ENCODE measurements at regions not wholly inside any gene's neighbourhood (a gene's known extent, or its start where the extent isn't known, plus 50 kb on each side); places are given as distances from the start of the nearest gene placed in this dataset.
"Not testable (repeated sequence)": the region's sequence is repeated elsewhere in the genome, so short reads cannot be mapped to it uniquely, and the experiment has no call there.

- Histone ChIP-seq H3K4me1 (ENCODE audit: control insufficient read depth, extremely low read depth, insufficient read depth, low read length) (no peaks in the 10 kb centered on the region), H3K36me3 (ENCODE audit: control insufficient read depth in 2 of 2, extremely low read depth in 1 of 2, insufficient read depth in 2 of 2, low read length in 2 of 2) (no peaks in the 10 kb centered on the region), H3K4me3 (ENCODE audit: control insufficient read depth in 2 of 3, extremely low read depth in 1 of 3, insufficient read depth in 2 of 3, low read depth in 1 of 3, low read length in 3 of 3) (no peak overlapping the region), H3K9me3 (ENCODE audit: control insufficient read depth, low read depth, low read length) (no peaks in the 10 kb centered on the region), H3K9ac (ENCODE audit: control insufficient read depth, extremely low read depth, insufficient read depth, low read length) (no peak overlapping the region), H4K20me1 (ENCODE audit: control insufficient read depth, extremely low read depth, insufficient read depth, low read length) (no peaks in the 10 kb centered on the region), H2AFZ (ENCODE audit: control insufficient read depth, low read length) (no peak overlapping the region), H3K4me2 (ENCODE audit: control insufficient read depth, extremely low read depth, insufficient read depth, low read depth, low read length) (no peak overlapping the region), H3K27ac (ENCODE audit: control insufficient read depth, insufficient read depth, low read length) (no peak overlapping the region), H3K79me2 (ENCODE audit: control insufficient read depth, insufficient read depth, low read length) (no peaks in the 10 kb centered on the region), H3K9me1 (ENCODE audit: control insufficient read depth, extremely low read depth, insufficient read depth, low read length) (no peaks in the 10 kb centered on the region), H3K27me3 (ENCODE audit: control insufficient read depth, extremely low read depth, insufficient read depth, low read length) (no peaks in the 10 kb centered on the region)
- no peak for DNase-seq (ENCODE audit: low read depth, low spot score)
- dilution Hi-C loops (cut with MboI; ENCODE audit: extremely low pct_ligation_motif_present, low sequenced_read_pairs), result no loop called here
- TF ChIP-seq CTCF (optimal IDR thresholded peaks at IDR 0.05 in 1 of 3, IDR thresholded peaks at IDR 0.05 in 1 of 3, conservative IDR thresholded peaks at IDR 0.05 in 1 of 3; ENCODE audit: extremely low read depth in 1 of 3, insufficient read depth in 2 of 3, low read length in 3 of 3), result no peak
- no peak for TF ChIP-seq EZH2 (IDR thresholded peaks at IDR 0.05; ENCODE audit: low read length)
- FAIRE-seq, result no peak
Measured at GRCh38 chr4:75398501-75398900, 115.7 kb downstream of the RCHY1 start.

GRCh38 chr4:75391489-75392166, 122.6 kb downstream of the RCHY1 start:
- no peak overlapping the region for H3K4me2 ChIP-seq (ENCODE audit: control insufficient read depth, extremely low read depth, insufficient read depth, low read depth, low read length)
- H4K20me1 ChIP-seq (ENCODE audit: control insufficient read depth, extremely low read depth, insufficient read depth, low read length), result no peaks in the 10 kb centered on the region
- no peaks in the 10 kb centered on the region for H3K36me3 ChIP-seq (ENCODE audit: control insufficient read depth in 2 of 2, extremely low read depth in 1 of 2, insufficient read depth in 2 of 2, low read length in 2 of 2)
- H3K4me1 ChIP-seq (ENCODE audit: control insufficient read depth, extremely low read depth, insufficient read depth, low read length), result no peaks in the 10 kb centered on the region
- no peak overlapping the region for H3K9ac ChIP-seq (ENCODE audit: control insufficient read depth, extremely low read depth, insufficient read depth, low read length)
- DNase-seq (ENCODE audit: low read depth, low spot score) (no peak), FAIRE-seq (no peak)
- no peak overlapping the region for H2AFZ ChIP-seq (ENCODE audit: control insufficient read depth, low read length)
- no peaks in the 10 kb centered on the region for H3K79me2 ChIP-seq (ENCODE audit: control insufficient read depth, insufficient read depth, low read length)
- dilution Hi-C loops (cut with MboI; ENCODE audit: extremely low pct_ligation_motif_present, low sequenced_read_pairs), result no loop called here
- no peak overlapping the region for H3K27ac ChIP-seq (ENCODE audit: control insufficient read depth, insufficient read depth, low read length)
- TF ChIP-seq CTCF (optimal IDR thresholded peaks at IDR 0.05 in 1 of 3, IDR thresholded peaks at IDR 0.05 in 1 of 3, conservative IDR thresholded peaks at IDR 0.05 in 1 of 3; ENCODE audit: extremely low read depth in 1 of 3, insufficient read depth in 2 of 3, low read length in 3 of 3), result no peak
- no peaks in the 10 kb centered on the region for H3K9me3 ChIP-seq (ENCODE audit: control insufficient read depth, low read depth, low read length)
- H3K4me3 ChIP-seq (ENCODE audit: control insufficient read depth in 2 of 3, extremely low read depth in 1 of 3, insufficient read depth in 2 of 3, low read depth in 1 of 3, low read length in 3 of 3), result no peak overlapping the region
- H3K9me1 ChIP-seq (ENCODE audit: control insufficient read depth, extremely low read depth, insufficient read depth, low read length), result no peaks in the 10 kb centered on the region
- H3K27me3 ChIP-seq (ENCODE audit: control insufficient read depth, extremely low read depth, insufficient read depth, low read length), result no peaks in the 10 kb centered on the region

- H3K9ac ChIP-seq (ENCODE audit: control insufficient read depth, extremely low read depth, insufficient read depth, low read length); H3K9me3 ChIP-seq (ENCODE audit: control insufficient read depth, low read depth, low read length); H3K4me3 ChIP-seq (ENCODE audit: control insufficient read depth in 2 of 3, extremely low read depth in 1 of 3, insufficient read depth in 2 of 3, low read depth in 1 of 3, low read length in 3 of 3); H2AFZ ChIP-seq (ENCODE audit: control insufficient read depth, low read length); DNase-seq (ENCODE audit: low read depth, low spot score); H3K36me3 ChIP-seq (ENCODE audit: control insufficient read depth in 2 of 2, extremely low read depth in 1 of 2, insufficient read depth in 2 of 2, low read length in 2 of 2); H3K27ac ChIP-seq (ENCODE audit: control insufficient read depth, insufficient read depth, low read length); H3K4me2 ChIP-seq (ENCODE audit: control insufficient read depth, extremely low read depth, insufficient read depth, low read depth, low read length); H3K79me2 ChIP-seq (ENCODE audit: control insufficient read depth, insufficient read depth, low read length); H3K9me1 ChIP-seq (ENCODE audit: control insufficient read depth, extremely low read depth, insufficient read depth, low read length); H4K20me1 ChIP-seq (ENCODE audit: control insufficient read depth, extremely low read depth, insufficient read depth, low read length); H3K4me1 ChIP-seq (ENCODE audit: control insufficient read depth, extremely low read depth, insufficient read depth, low read length); FAIRE-seq; dilution Hi-C loops (cut with MboI; ENCODE audit: extremely low pct_ligation_motif_present, low sequenced_read_pairs); H3K27me3 ChIP-seq (ENCODE audit: control insufficient read depth, extremely low read depth, insufficient read depth, low read length): not testable (repeated sequence)
Measured at GRCh38 chr4:75386426-75386825, 127.8 kb downstream of the RCHY1 start.

Data from keratinocyte (primary cell).